ENCODE measurements at regions not wholly inside any gene's neighbourhood (a gene's known extent, or its start where the extent isn't known, plus 50 kb on each side); places are given as distances from the start of the nearest gene placed in this dataset.
"Not testable (repeated sequence)": the region's sequence is repeated elsewhere in the genome, so short reads cannot be mapped to it uniquely, and the experiment has no call there.

- DNase-seq = no peak
Measured at GRCh38 chr11:64428693-64429092, 69.7 kb downstream of the RPS6KA4 start.

DNA sequence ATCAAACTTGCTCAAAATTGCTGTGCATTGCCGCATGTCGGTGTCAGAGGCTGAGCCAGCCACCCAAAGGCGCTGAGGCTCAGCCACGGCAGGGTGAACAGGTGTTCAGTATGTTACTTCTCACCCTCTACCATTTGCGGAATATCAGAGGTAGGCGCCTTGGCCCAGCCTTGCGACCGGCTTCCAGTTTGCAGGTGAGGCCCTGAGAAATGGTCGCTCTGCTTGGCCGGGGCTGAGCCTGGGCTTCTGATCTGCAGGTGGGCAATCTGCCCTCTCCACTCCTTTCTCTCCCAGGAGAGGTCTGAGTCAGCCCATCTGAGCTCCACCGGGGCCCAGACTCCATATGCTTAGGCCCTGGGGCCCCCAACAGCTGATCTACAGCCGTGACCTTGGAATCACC, 71.0 kb downstream of the RPS6KA4 start:
- DNase-seq = no peak

GRCh38 chr11:64430645-64431044, 71.7 kb downstream of the RPS6KA4 start:
- no peak for DNase-seq

DNA sequence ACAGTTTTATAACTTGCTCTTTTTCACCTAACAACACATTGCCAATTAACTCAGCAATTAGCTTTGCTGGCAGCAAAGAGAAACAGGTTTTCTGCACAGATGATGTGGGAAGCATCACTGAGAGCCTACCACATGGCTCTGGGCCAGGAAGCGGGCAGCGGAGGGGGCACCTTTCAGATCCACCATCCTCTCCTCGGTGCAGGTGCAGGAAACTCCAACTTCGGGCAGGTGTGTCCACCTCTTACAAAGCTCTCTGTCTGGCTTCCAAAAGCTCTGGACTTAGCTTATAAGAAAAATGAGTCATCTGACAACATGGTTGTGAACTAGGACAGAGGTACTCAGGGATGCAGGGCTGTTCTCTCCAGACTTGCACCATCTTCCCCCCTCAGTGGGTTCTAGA, 77.0 kb downstream of the RPS6KA4 start:
- no peak for DNase-seq

- DNase-seq = no peak
Measured at GRCh38 chr11:64437426-64437825, 78.5 kb downstream of the RPS6KA4 start.

DNA sequence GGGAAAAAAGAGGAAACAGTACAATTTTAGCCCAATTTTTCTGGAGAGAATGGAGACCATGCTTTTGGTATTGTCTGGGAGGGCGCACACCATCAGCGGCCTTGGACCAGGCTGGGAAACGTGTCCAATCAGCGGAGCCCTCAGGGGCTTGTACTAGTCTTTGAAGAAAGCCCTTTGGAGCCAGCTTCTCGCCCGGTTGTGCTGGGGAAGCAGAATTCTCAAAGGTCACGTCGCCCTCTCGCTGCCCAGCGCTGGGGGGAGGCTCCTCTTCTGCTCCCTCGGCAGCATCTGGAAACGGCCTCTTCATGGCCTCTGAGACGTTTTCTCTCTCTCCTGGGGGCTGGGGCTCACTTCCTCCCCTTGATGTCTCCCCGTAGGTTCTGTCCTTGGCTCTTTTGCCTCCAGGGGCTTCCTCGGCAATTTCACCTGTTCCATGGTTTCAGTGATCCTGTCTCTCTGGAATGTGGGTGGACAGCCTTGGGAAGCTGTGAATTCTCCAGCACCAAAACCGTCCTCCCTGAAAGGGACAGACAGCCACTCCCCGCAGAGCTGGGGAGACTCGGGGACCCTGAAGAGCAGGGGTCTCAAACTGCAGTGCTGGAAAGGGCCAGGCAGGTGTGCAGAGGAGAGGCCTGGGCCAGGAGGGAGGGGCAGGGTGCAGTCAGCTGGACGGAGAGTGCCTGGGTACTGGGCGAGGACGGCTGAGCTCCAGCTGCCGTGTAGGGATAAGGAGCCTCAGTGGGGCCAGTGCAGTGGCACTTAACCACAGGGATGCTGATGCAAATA, 80.2 kb downstream of the RPS6KA4 start:
- no peak for DNase-seq

- DNase-seq = not testable (repeated sequence)
Measured at GRCh38 chr11:64439772-64440491, 81.0 kb downstream of the RPS6KA4 start.

DNA sequence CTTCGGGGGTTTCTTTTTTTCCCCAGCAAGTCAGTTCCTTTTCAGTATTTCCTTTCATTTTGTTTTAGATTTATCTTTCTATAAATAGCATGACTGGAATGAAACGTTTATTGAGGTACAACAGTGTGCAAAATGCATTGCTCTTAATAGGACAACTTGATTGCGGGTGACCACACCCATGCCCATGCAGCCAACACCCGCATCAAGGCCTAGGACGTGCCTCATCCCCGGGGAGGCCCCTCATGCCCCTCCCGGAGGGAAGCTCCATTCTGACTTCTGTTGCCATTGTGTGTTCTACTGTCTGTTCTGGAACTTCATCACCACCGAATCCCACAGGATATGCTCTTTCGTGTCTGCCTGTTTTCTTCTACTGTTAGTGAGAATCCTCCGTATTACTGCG, 82.2 kb downstream of the RPS6KA4 start:
- no peak for DNase-seq

GRCh38 chr11:64443001-64443400, 84.0 kb downstream of the RPS6KA4 start:
- no peak for DNase-seq

GRCh38 chr11:64444838-64445441, 86.0 kb downstream of the RPS6KA4 start:
- DNase-seq = no peak

- DNase-seq = no peak
Measured at GRCh38 chr11:64445651-64446050, 86.7 kb downstream of the RPS6KA4 start.

DNA sequence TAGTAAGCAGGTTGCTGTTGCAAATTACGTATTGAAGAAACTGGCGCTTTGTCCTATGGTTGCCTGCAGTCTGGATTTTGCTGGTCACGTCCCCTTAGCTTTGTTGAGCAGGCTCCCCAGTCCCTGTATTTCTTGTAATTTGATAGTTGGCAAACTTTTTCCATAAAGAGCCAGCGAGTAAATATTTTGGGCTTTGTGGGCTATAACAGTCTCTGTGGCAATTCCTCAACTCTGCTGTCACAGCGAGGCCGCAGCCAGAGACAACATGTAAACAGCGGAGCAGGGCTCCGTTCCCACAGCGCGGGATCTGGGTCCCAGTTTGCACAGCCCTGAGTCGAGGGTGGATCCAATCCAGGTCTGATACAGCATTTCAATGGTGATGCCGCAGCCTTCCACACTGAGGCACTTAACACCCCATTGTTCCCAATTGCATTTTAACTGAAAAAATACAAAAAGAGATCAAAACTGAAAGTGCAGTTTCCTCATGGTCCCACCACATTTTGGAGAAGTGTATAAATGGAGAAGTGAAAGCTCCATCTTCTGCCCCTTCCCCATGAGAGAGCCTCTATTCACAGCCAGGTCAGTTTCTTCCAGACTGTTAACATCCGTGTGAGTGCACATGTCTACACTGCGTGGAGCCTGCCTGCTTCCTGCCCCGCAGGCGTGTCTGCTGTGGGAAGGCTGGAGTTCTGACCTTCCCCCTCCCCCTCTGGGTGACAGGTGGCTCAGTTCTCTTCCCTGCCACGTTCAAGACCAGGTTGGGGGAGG, 89.1 kb downstream of the RPS6KA4 start:
- peak; percentile 89 for DNase-seq

DNA sequence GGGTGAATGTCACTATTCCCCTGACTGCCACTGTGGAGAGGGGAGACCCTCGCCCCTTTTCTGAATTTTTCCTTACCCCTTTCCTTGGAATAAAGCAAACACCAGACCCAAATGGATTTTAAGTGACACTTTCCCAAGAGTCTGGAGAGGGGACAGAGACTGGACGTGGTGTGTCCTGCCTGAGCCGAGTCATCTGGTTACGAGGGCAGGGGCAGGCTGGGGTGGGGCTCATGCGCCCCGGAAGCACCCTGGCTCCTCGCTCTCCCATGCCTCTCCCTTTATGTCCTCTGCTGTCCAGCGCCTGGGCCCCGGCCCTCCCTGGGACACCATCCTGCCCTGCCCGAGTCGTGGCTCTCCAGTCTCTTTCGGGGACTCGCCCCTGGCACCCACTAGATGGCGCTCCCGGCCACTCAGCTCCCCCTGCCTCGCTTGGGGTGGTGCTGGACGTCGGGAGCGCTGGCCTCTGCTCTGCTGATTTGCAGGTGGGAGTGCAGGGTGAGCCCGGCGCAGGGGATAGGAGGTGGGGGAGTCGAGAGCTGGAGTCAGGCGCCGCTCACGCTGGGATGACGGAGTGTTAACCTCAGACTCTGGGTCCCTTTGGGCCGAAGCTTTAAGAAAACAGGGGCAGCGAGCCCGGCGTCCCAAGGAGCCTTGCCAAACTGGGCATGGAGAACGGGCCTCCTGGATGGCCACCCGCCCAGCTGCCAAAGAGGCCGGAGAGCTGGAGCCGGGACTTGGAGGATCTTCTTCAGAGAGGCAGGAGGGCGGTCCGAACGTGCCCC, 89.8 kb downstream of the RPS6KA4 start:
- peak; percentile 88 for DNase-seq

DNA sequence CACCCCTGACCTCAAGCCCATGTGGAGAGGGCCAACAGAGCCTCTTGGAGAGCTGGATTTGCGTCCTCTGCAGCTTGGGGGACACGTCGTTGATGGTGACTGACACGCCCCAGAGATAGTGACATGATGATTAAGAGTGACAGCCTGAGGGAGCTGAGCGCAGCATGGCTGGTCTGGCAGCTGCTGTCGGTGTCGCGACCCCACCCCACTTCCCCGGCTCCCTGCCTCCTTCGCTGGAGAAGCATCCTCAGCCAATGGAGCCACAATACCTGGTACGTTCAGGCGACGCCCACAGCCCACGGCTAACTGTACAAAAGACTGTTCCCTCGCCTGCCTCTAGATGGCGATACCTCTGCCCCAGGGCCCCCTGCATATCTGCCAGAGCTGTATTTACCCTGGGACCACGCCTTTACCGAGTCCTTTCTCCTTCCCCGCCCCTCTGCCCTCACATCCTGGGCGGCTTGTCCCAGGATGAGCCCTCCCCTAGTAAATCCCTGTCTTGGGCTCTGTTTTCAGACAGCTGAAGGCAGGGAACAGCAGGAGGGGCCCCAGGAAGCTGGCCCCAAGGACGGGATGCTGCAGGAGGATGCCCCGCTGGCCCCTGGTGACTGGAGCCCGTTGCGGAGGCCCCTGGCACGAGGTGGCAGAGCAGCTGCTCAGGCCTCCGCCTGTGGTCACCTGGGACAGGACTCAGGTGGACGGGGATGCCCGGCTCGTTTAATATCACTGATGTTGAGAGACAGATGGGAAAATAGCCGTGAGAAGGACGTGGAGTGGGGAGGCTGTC, 90.6 kb downstream of the RPS6KA4 start:
- DNase-seq = peak; percentile 71

- no peak for DNase-seq
Measured at GRCh38 chr11:64450168-64450560, 91.2 kb downstream of the RPS6KA4 start.

DNA sequence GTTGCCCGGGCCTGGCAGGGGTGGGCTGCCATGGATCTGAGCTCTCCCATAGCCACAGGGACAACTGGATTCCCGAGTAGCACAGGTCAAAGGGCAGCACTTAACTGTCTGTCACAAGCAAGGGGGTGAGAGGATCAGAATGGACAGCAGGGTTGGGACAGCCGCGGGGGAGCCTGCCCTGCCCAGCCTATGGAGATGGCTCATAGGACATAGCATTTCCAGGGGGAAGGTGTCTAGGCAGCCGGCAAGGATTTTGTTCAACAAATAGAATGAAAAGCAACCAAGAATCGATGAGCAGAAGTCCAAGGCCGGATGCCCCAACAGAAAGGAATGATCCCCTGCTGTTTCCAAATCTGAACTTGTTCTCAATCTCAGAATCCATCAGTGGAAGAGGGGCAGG, 92.9 kb downstream of the RPS6KA4 start:
- no peak for DNase-seq

DNA sequence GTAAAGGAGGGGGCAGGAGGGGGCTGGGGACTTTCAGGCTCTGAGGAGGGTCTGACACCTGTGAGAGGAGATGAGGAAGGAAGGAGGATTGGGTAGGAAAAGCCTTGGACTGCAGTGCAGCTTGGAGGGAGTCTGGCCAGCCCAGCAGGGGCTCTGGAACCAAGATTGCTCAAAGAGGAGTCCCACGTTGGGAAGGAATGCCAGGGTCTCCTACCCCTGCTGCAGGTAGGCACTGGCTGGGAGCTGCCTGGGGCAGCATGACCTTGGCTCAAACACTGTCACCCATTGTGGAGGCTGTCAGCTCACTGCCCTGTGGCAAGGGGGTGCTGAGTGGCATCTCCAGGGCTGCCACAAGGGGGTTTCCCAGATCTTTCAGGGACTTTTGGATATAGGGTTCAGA, 94.5 kb downstream of the RPS6KA4 start:
- no peak for DNase-seq

DNA sequence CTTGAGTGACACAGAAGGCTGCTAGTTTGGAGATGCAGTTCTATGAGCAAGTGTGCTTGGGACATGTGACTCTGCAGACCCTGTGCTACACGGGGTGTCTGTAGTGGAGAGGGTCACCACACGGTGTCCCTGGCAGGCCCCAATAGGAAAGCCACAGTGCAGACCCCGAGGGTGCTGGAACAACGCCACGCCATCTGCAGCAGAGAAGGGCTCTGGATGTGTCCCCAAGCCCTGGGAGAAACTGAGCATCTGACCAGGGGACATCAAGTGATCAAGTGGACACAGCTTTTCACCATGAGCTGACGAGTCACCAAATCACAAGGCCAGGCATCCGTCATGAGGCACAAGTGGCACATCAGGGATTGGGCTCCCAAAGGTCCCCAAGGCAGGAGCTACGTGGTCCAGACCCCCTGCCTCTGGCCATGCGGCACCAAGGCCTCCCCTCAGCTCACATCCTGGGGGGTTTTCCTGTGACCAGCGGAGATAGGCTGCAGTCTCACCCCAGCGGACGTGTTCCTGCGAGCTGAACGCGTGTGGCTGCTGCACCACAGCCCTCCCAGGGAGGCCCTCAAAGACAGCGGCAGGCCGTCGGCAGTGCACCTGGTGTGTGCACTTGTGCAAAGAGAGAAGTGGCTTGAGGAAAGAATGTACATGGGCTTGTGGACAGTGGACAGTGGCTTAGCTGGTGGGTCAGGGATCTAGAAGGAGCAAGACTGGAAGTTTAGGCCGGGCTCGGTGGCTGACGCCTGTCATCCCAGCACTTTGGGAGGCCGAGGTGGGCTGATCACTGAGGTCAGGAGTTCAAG, 96.7 kb downstream of the RPS6KA4 start:
- peak; percentile 24 for DNase-seq

- DNase-seq = no peak
Measured at GRCh38 chr11:64456509-64457320, 97.8 kb downstream of the RPS6KA4 start.

Data from suppressor macrophage treated with lipopolysaccharide for 4 hours (primary cell).